GM23248 (cell line): ENCODE measurements at regions not wholly inside any gene's neighbourhood (a gene's known extent, or its start where the extent isn't known, plus 50 kb on each side); places are given as distances from the start of the nearest gene placed in this dataset.

Experiments
- EZH2 ChIP-seq: fragments of 200-600 bp; sonication (generic); IDR thresholded peaks from 2 replicates; pipeline ENCODE4 v1.6.1; 2018; ENCODE audit warnings: antibody characterized with exemption, mild to moderate bottlenecking; ENCODE audit not compliant: insufficient read depth, poor library complexity, severe bottlenecking
- EZH2phosphoT487 ChIP-seq: fragments of 200-600 bp; sonication (generic); IDR thresholded peaks from 2 replicates; pipeline ENCODE4 v1.6.1; 2018; ENCODE audit warnings: antibody characterized with exemption, moderate library complexity, mild to moderate bottlenecking, low read depth; ENCODE audit not compliant: insufficient read depth

GRCh38 chr15:69624155-69624520, 171.5 kb downstream of the RPLP1 start:
- TF ChIP-seq EZH2 (no peak), EZH2phosphoT487 (no peak)
